Right hindlimb (tissue), 1 donor: ENCODE measurements at regions not wholly inside any gene's neighbourhood (a gene's known extent, or its start where the extent isn't known, plus 50 kb on each side); places are given as distances from the start of the nearest gene placed in this dataset.
"Not testable (repeated sequence)": the region's sequence is repeated elsewhere in the genome, so short reads cannot be mapped to it uniquely, and the experiment has no call there.

Source experiments
- DNase-seq: peaks from one replicate; pipeline ENCODE4 v3.0.0-alpha.2; 2018

- no peak for DNase-seq
These were observed 1159.8 kb upstream of the ALCAM start for GRCh38 chr3:104206925-104207324.

GRCh38 chr3:104214277-104214676 lies 1152.4 kb upstream of the ALCAM start:
- DNase-seq, result no peak

- DNase-seq, result no peak
These were observed 1151.8 kb upstream of the ALCAM start for GRCh38 chr3:104214937-104215336.

- DNase-seq, result not testable (repeated sequence)
These were observed 1147.7 kb upstream of the ALCAM start for GRCh38 chr3:104219046-104219445.

- no peak for DNase-seq
These were observed 1132.1 kb upstream of the ALCAM start for GRCh38 chr3:104234442-104235194.

- no peak for DNase-seq
These were observed 1122.0 kb upstream of the ALCAM start for GRCh38 chr3:104244680-104245220.

- no peak for DNase-seq
These were observed 1121.4 kb upstream of the ALCAM start for GRCh38 chr3:104245261-104245660.

- no peak for DNase-seq
These were observed 1120.7 kb upstream of the ALCAM start for GRCh38 chr3:104245981-104246380.

GRCh38 chr3:104257486-104257885 lies 1109.2 kb upstream of the ALCAM start:
- no peak for DNase-seq

- DNase-seq, result no peak
These were observed 1103.2 kb upstream of the ALCAM start for GRCh38 chr3:104263477-104263876.

- DNase-seq, result not testable (repeated sequence)
These were observed 1100.5 kb upstream of the ALCAM start for GRCh38 chr3:104266219-104266618.

GRCh38 chr3:104269771-104270170 lies 1096.9 kb upstream of the ALCAM start:
- no peak for DNase-seq

- no peak for DNase-seq
These were observed 1093.6 kb upstream of the ALCAM start for GRCh38 chr3:104273046-104273649.

- DNase-seq, result no peak
These were observed 1091.5 kb upstream of the ALCAM start for GRCh38 chr3:104275199-104275598.

GRCh38 chr3:104279617-104280016 lies 1087.1 kb upstream of the ALCAM start:
- DNase-seq, result no peak

- no peak for DNase-seq
These were observed 1085.0 kb upstream of the ALCAM start for GRCh38 chr3:104281713-104282112.

- DNase-seq, result no peak
These were observed 1080.1 kb upstream of the ALCAM start for GRCh38 chr3:104286645-104287044.

GRCh38 chr3:104291437-104291851 lies 1075.3 kb upstream of the ALCAM start:
- DNase-seq, result no peak

- no peak for DNase-seq
These were observed 1074.8 kb upstream of the ALCAM start for GRCh38 chr3:104291878-104292277.

GRCh38 chr3:104297617-104298016 lies 1069.1 kb upstream of the ALCAM start:
- no peak for DNase-seq

- DNase-seq, result no peak
These were observed 1068.0 kb upstream of the ALCAM start for GRCh38 chr3:104298662-104299061.

- no peak for DNase-seq
These were observed 1050.6 kb upstream of the ALCAM start for GRCh38 chr3:104316118-104316517.

GRCh38 chr3:104323226-104323625 lies 1043.5 kb upstream of the ALCAM start:
- no peak for DNase-seq

- no peak for DNase-seq
These were observed 1019.4 kb upstream of the ALCAM start for GRCh38 chr3:104347291-104347690.
